Muscle layer of duodenum (tissue), 2 donors: ENCODE measurements at regions not wholly inside any gene's neighbourhood (a gene's known extent, or its start where the extent isn't known, plus 50 kb on each side); places are given as distances from the start of the nearest gene placed in this dataset.

Experiments
- H3K27ac ChIP-seq: one replicate; pipeline ENCODE4 v1.7.0; 2013; ENCODE audit warnings: mild to moderate bottlenecking, low read length
- H3K27me3 ChIP-seq: one replicate; pipeline ENCODE4 v1.7.0; 2013; ENCODE audit warnings: low read depth, mild to moderate bottlenecking, control low read depth, low read length
- H3K36me3 ChIP-seq, 2 donors: one replicate each; pipeline ENCODE4 v1.7.0; 2013; ENCODE audit warnings: low read length in 2 of 2, control low read depth in 1 of 2, mild to moderate bottlenecking in 1 of 2; ENCODE audit not compliant: insufficient read depth in 2 of 2, control insufficient read depth in 1 of 2
- H3K4me1 ChIP-seq, 2 donors: one replicate each; pipeline ENCODE4 v1.7.0; 2013; ENCODE audit warnings: low read length in 2 of 2, mild to moderate bottlenecking in 2 of 2, control low read depth in 1 of 2, moderate library complexity in 1 of 2; ENCODE audit not compliant: insufficient read depth in 2 of 2, control insufficient read depth in 1 of 2
- H3K4me3 ChIP-seq, 2 donors: one replicate each; pipeline ENCODE4 v1.7.0; 2013; ENCODE audit warnings: low read length in 2 of 2, low read depth in 1 of 2, mild to moderate bottlenecking in 1 of 2
- H3K9me3 ChIP-seq, 2 donors: one replicate each; pipeline ENCODE4 v1.7.0; 2013; ENCODE audit warnings: low read length in 2 of 2, control low read depth in 1 of 2, mild to moderate bottlenecking in 1 of 2; ENCODE audit not compliant: control insufficient read depth in 1 of 2
- donor health status: healthy.

- Histone ChIP-seq H3K4me1 (no peaks in the 10 kb centered on the region), H3K27ac (no peak overlapping the region), H3K9me3 (no peaks in the 10 kb centered on the region), H3K27me3 (no peaks in the 10 kb centered on the region), H3K36me3 (no peaks in the 10 kb centered on the region), H3K4me3 (no peak overlapping the region)
Observed at GRCh38 chrX:46366381-46367207, 178.6 kb downstream of the ZNF674 start.

- Histone ChIP-seq H3K27ac (no peak overlapping the region), H3K27me3 (no peaks in the 10 kb centered on the region), H3K4me3 (no peak overlapping the region), H3K9me3 (peaks cover 0 to 3% of the 10 kb centered on the region in 2 donors), H3K36me3 (no peaks in the 10 kb centered on the region), H3K4me1 (no peaks in the 10 kb centered on the region)
Observed at GRCh38 chrX:46354481-46354880, 190.7 kb downstream of the ZNF674 start.

- no peaks in the 10 kb centered on the region for H3K27me3 ChIP-seq
Observed at GRCh38 chrX:46341767-46342322, 203.4 kb downstream of the ZNF674 start.

GRCh38 chrX:46340696-46341095 lies 204.5 kb downstream of the ZNF674 start:
- H3K36me3 ChIP-seq = no peaks in the 10 kb centered on the region
- no peaks in the 10 kb centered on the region for H3K27me3 ChIP-seq
- no peaks in the 10 kb centered on the region for H3K9me3 ChIP-seq
- no peaks in the 10 kb centered on the region for H3K4me1 ChIP-seq
- H3K27ac ChIP-seq = no peak overlapping the region
- no peak overlapping the region for H3K4me3 ChIP-seq

More at GRCh38 chrX:46341767-46342322, 203.4 kb downstream of the ZNF674 start:
- H3K4me1 ChIP-seq = no peaks in the 10 kb centered on the region
- H3K27ac ChIP-seq = no peak overlapping the region
- no peaks in the 10 kb centered on the region for H3K9me3 ChIP-seq
- H3K4me3 ChIP-seq = no peak overlapping the region
- no peaks in the 10 kb centered on the region for H3K36me3 ChIP-seq

GRCh38 chrX:46333550-46333949 lies 211.7 kb downstream of the ZNF674 start:
- Histone ChIP-seq H3K27ac (no peak overlapping the region), H3K27me3 (no peaks in the 10 kb centered on the region), H3K9me3 (no peaks in the 10 kb centered on the region), H3K4me3 (no peak overlapping the region), H3K4me1 (no peaks in the 10 kb centered on the region), H3K36me3 (no peaks in the 10 kb centered on the region)

- Histone ChIP-seq H3K9me3 (no peaks in the 10 kb centered on the region), H3K27ac (no peak overlapping the region), H3K4me1 (no peaks in the 10 kb centered on the region), H3K36me3 (no peaks in the 10 kb centered on the region), H3K27me3 (no peaks in the 10 kb centered on the region), H3K4me3 (no peak overlapping the region)
Observed at GRCh38 chrX:46330981-46331380, 214.2 kb downstream of the ZNF674 start.

GRCh38 chrX:46330513-46330912 lies 214.7 kb downstream of the ZNF674 start:
- Histone ChIP-seq H3K4me3 (no peak overlapping the region), H3K36me3 (no peaks in the 10 kb centered on the region), H3K9me3 (no peaks in the 10 kb centered on the region), H3K4me1 (no peaks in the 10 kb centered on the region), H3K27me3 (no peaks in the 10 kb centered on the region), H3K27ac (no peak overlapping the region)

- Histone ChIP-seq H3K4me1 (no peaks in the 10 kb centered on the region), H3K27ac (peak overlapping the region; percentile 72), H3K9me3 (no peaks in the 10 kb centered on the region), H3K4me3 (no peak overlapping the region), H3K27me3 (no peaks in the 10 kb centered on the region), H3K36me3 (no peaks in the 10 kb centered on the region)
Observed at GRCh38 chrX:46328133-46328532, 217.1 kb downstream of the ZNF674 start.

GRCh38 chrX:46327566-46328115 lies 217.6 kb downstream of the ZNF674 start:
- Histone ChIP-seq H3K4me1 (no peaks in the 10 kb centered on the region), H3K27ac (peak overlapping the region; percentile 72), H3K4me3 (no peak overlapping the region), H3K36me3 (no peaks in the 10 kb centered on the region), H3K9me3 (no peaks in the 10 kb centered on the region), H3K27me3 (no peaks in the 10 kb centered on the region)

GRCh38 chrX:46326161-46326560 lies 219.1 kb downstream of the ZNF674 start:
- Histone ChIP-seq H3K36me3 (no peaks in the 10 kb centered on the region), H3K9me3 (no peaks in the 10 kb centered on the region), H3K4me1 (no peaks in the 10 kb centered on the region), H3K27ac (peak overlapping the region; percentile 9), H3K27me3 (no peaks in the 10 kb centered on the region), H3K4me3 (no peak overlapping the region)

- Histone ChIP-seq H3K4me1 (no peaks in the 10 kb centered on the region), H3K9me3 (no peaks in the 10 kb centered on the region), H3K4me3 (no peak overlapping the region), H3K36me3 (no peaks in the 10 kb centered on the region), H3K27me3 (no peaks in the 10 kb centered on the region), H3K27ac (peak overlapping the region; percentile 9)
Observed at GRCh38 chrX:46325312-46325877, 219.8 kb downstream of the ZNF674 start.
